Upper lobe of left lung (tissue), 6 donors: ENCODE measurements at regions not wholly inside any gene's neighbourhood (a gene's known extent, or its start where the extent isn't known, plus 50 kb on each side); places are given as distances from the start of the nearest gene placed in this dataset.

Experiments used
- ATAC-seq, 2 donors: fragments of 200-7000 bp; cut with Tn5 transposase; one replicate each; pipeline ENCODE4 v1.9.1; 2022; ENCODE audit warnings: mild to moderate bottlenecking in 2 of 2, moderate library complexity in 2 of 2; ENCODE audit not compliant: low FRiP score in 2 of 2
- DNase-seq, 2 donors: peaks; one replicate each; pipeline ENCODE4 v3.0.0-alpha.2; 2019 to 2020
- H3K27ac ChIP-seq, 4 donors: fragments of 200-600 bp; sonication (generic); one replicate each; pipeline ENCODE4 v1.5.1; 2016 to 2019
- H3K27me3 ChIP-seq, 4 donors: fragments of 200-600 bp; sonication (generic); one replicate each; pipeline ENCODE4 v1.5.1; 2017 to 2019
- H3K36me3 ChIP-seq, 4 donors: fragments of 200-600 bp; sonication (generic); one replicate each; pipeline ENCODE4 v1.5.1; 2016 to 2019
- H3K4me1 ChIP-seq, 4 donors: fragments of 200-600 bp; sonication (generic); one replicate each; pipeline ENCODE4 v1.5.1; 2018 to 2019
- H3K4me3 ChIP-seq, 4 donors: fragments of 200-600 bp; sonication (generic); one replicate each; pipeline ENCODE4 v1.5.1; 2017 to 2019; ENCODE audit warnings: mild to moderate bottlenecking in 2 of 4, moderate library complexity in 1 of 4
- H3K9me3 ChIP-seq, 4 donors: fragments of 200-600 bp; sonication (generic); one replicate each; pipeline ENCODE4 v1.5.1; 2018 to 2019
- EP300 ChIP-seq, 4 donors: sonication (generic); formaldehyde crosslinking; IDR thresholded peaks; one replicate each; pipeline ENCODE4 v1.5.1; 2017; ENCODE audit warnings: antibody characterized with exemption in 4 of 4, control low read depth in 2 of 4
- POLR2A ChIP-seq, 4 donors: fragments of 450-650 bp; IDR thresholded peaks; one replicate each; pipeline ENCODE4 v1.5.1; 2016 to 2017; ENCODE audit warnings: antibody characterized with exemption in 4 of 4, mild to moderate bottlenecking in 2 of 4
- POLR2AphosphoS5 ChIP-seq, 2 donors: sonication (generic); formaldehyde crosslinking; IDR thresholded peaks; one replicate each; pipeline ENCODE4 v1.5.1; 2017; ENCODE audit warnings: antibody characterized with exemption in 2 of 2
- WGBS, 2 donors: methylation state at CpG; one replicate each; pipeline ENCODE4 v1.1.5; 2017 to 2018; 5-methylcytosine and 5-hydroxymethylcytosine counted together
- TF ChIP-seq, protein P1 (sequence below), 6 experiments: fragments of 450-650 bp in 4 of 6; fragments of 200-600 bp in 2 of 6; sonication (generic) in 2 of 6; IDR thresholded peaks; one replicate each; pipeline ENCODE4 v1.5.1; 2016 to 2019; ENCODE audit warnings: antibody characterized with exemption in 6 of 6
- donor health status: DM: no; HTN: no; CAD: no; lungs with moderate emphysema.
- donor health status: DM: no; HTN: yes; CAD: no; lungs with severe emphysema.

DNA sequence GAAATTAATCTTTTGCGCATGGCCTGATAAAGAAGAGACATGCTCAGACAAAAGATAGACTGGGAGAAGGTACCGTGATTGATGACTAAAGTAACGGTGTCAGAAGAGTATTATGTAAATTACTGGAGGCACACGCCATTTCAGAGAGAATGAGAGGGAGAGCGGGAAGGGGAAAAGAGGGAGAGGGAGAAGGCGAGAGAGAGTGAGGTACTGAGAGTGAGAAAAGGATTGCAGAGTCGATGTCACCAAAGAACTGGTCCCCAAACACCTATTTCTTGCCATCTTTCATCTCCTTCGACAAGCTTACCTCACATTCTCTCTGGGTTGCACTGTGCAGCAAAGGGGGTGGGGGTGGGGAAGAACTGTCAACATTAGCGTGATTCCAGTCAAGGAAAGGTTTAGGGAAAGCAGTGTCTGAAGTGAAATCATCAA lies 673.7 kb downstream of the BCL11A start:
- TF ChIP-seq EP300 (IDR thresholded peaks at IDR 0.05) (no peak), POLR2A (IDR thresholded peaks at IDR 0.05) (no peak), POLR2AphosphoS5 (IDR thresholded peaks at IDR 0.05) (no peak)
- TF ChIP-seq, protein P1, sequence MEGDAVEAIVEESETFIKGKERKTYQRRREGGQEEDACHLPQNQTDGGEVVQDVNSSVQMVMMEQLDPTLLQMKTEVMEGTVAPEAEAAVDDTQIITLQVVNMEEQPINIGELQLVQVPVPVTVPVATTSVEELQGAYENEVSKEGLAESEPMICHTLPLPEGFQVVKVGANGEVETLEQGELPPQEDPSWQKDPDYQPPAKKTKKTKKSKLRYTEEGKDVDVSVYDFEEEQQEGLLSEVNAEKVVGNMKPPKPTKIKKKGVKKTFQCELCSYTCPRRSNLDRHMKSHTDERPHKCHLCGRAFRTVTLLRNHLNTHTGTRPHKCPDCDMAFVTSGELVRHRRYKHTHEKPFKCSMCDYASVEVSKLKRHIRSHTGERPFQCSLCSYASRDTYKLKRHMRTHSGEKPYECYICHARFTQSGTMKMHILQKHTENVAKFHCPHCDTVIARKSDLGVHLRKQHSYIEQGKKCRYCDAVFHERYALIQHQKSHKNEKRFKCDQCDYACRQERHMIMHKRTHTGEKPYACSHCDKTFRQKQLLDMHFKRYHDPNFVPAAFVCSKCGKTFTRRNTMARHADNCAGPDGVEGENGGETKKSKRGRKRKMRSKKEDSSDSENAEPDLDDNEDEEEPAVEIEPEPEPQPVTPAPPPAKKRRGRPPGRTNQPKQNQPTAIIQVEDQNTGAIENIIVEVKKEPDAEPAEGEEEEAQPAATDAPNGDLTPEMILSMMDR (IDR thresholded peaks at IDR 0.05): no peak
- Histone ChIP-seq H3K27ac (no peak overlapping the region), H3K36me3 (no peaks in the 10 kb centered on the region), H3K4me1 (no peaks in the 10 kb centered on the region), H3K4me3 (no peak overlapping the region), H3K9me3 (no peaks in the 10 kb centered on the region), H3K27me3 (no peaks in the 10 kb centered on the region)
- WGBS, 2 donors: 77 to 82% methylated on average over 9 of the region's 9 CpGs
- no peak for DNase-seq
- no peak for ATAC-seq

GRCh38 chr2:59875836-59876235 lies 677.6 kb downstream of the BCL11A start:
- ATAC-seq: no peak
- WGBS, 2 donors: 83 to 86% methylated on average over 5 of the region's 5 CpGs
- H3K4me3 ChIP-seq: no peak overlapping the region
- H3K27me3 ChIP-seq: no peaks in the 10 kb centered on the region
- no peaks in the 10 kb centered on the region for H3K4me1 ChIP-seq
- no peak overlapping the region for H3K27ac ChIP-seq
- no peaks in the 10 kb centered on the region for H3K36me3 ChIP-seq
- no peak for DNase-seq
- H3K9me3 ChIP-seq: no peaks in the 10 kb centered on the region
- no peak for TF ChIP-seq EP300 (IDR thresholded peaks at IDR 0.05)
- TF ChIP-seq, protein P1 (IDR thresholded peaks at IDR 0.05): no peak
- no peak for TF ChIP-seq POLR2A (IDR thresholded peaks at IDR 0.05)
- no peak for TF ChIP-seq POLR2AphosphoS5 (IDR thresholded peaks at IDR 0.05)

DNA sequence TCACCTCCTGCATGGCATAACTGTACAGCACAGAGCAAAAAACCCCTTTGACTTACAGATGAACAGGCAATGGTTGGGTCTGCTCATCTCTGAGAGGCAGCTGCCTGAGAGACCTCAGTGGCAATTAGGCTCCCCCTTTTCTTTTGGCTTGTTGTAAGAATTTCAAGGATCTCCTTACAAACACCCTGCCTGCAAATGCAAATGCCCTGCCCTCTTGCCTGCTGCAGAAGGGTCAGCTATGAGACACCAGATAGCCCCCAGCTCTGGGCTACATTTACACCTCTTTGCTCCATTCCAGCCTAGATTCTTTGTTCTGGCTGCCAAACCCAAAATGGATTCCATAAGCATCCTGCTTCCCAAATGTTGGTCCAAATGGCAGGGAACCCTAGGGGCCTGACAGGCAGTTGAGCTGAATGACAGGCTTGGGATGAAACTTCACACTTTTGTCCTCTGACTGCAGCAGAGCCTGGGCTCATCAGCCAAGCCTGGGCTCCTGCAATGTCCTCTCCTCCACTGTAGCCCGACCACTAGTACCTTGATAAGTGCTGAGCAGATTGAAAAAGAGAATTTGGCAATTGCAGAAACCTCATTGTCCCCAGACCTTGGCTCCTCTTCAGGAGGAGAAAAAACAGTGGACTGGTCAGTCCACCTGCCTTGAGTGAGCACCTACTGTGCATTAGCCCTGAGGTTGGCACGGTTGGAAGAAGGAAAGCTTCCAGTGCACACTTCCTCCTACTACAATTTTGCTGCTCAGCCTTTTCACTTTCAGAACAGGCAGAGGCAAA lies 678.3 kb downstream of the BCL11A start:
- Histone ChIP-seq H3K27ac (no peak overlapping the region), H3K9me3 (no peaks in the 10 kb centered on the region), H3K4me3 (no peak overlapping the region), H3K27me3 (no peaks in the 10 kb centered on the region), H3K4me1 (no peaks in the 10 kb centered on the region), H3K36me3 (no peaks in the 10 kb centered on the region)
- 64 to 71% methylated on average over 2 of the region's 2 CpGs for WGBS, 2 donors
- no peak for ATAC-seq
- TF ChIP-seq EP300 (IDR thresholded peaks at IDR 0.05) (no peak), POLR2A (IDR thresholded peaks at IDR 0.05) (no peak), POLR2AphosphoS5 (IDR thresholded peaks at IDR 0.05) (no peak)
- TF ChIP-seq, protein P1 (IDR thresholded peaks at IDR 0.05): no peak
- no peak for DNase-seq

- 75 to 78% methylated on average over 7 of the region's 7 CpGs for WGBS, 2 donors
- TF ChIP-seq POLR2A (IDR thresholded peaks at IDR 0.05): no peak
- TF ChIP-seq POLR2AphosphoS5 (IDR thresholded peaks at IDR 0.05): no peak
- TF ChIP-seq, protein P1 (IDR thresholded peaks at IDR 0.05): no peak
- TF ChIP-seq EP300 (IDR thresholded peaks at IDR 0.05): no peak
- ATAC-seq (no peak), DNase-seq (no peak)
- Histone ChIP-seq H3K27me3 (no peaks in the 10 kb centered on the region), H3K9me3 (no peaks in the 10 kb centered on the region), H3K4me1 (no peaks in the 10 kb centered on the region), H3K4me3 (no peak overlapping the region), H3K36me3 (no peaks in the 10 kb centered on the region), H3K27ac (no peak overlapping the region)
Measured at GRCh38 chr2:59874361-59874760, 679.1 kb downstream of the BCL11A start.

- WGBS, 2 donors: 69 to 80% methylated on average over 3 of the region's 3 CpGs
- ATAC-seq: no peak
Measured at GRCh38 chr2:59871830-59872229, 681.6 kb downstream of the BCL11A start.

More at GRCh38 chr2:59871830-59872229, 681.6 kb downstream of the BCL11A start:
- no peak overlapping the region for H3K27ac ChIP-seq
- DNase-seq: no peak
- TF ChIP-seq, protein P1 (IDR thresholded peaks at IDR 0.05): no peak
- TF ChIP-seq POLR2A (IDR thresholded peaks at IDR 0.05) (no peak), POLR2AphosphoS5 (IDR thresholded peaks at IDR 0.05) (no peak), EP300 (IDR thresholded peaks at IDR 0.05) (no peak)
- no peak overlapping the region for H3K4me3 ChIP-seq
- H3K36me3 ChIP-seq: no peaks in the 10 kb centered on the region
- H3K9me3 ChIP-seq: no peaks in the 10 kb centered on the region
- H3K4me1 ChIP-seq: no peaks in the 10 kb centered on the region
- no peaks in the 10 kb centered on the region for H3K27me3 ChIP-seq
